Femur (tissue), 1 donor: ENCODE measurements at regions not wholly inside any gene's neighbourhood (a gene's known extent, or its start where the extent isn't known, plus 50 kb on each side); places are given as distances from the start of the nearest gene placed in this dataset.

Source experiments
- DNase-seq: peaks from one replicate; pipeline ENCODE4 v3.0.0-alpha.2; 2017

DNA sequence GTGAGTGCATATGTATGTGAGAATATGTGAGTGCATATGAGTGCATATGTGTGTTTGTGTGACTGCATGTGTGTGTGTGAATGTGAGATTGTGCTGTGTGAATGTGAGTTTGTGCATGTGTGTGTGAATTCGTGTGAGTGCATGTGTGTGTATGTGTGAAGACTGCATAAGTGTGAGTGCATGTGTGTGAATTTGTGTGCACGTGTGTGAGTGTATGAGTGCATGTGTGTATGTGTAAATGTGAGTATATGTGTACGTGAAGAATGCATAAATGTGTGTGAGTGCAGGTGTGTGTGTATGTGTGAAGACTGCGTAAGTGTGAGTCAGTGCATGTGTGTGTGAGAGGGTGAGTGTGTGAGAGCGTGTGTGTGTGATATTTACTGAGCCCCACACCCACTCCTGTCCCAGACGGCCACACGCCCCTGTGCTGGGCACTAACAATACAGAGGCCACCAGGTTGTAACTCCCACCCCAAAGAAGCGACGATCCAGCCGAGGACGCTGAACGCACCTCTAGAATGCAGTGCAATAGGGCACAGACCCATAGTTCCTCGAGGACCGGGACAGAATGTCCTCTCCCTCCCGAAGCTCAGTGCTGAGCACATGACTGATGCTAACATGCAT lies 97.8 kb downstream of the C16orf95 start:
- no peak for DNase-seq

- DNase-seq: no peak
Observed at GRCh38 chr16:87221633-87222032, 95.6 kb downstream of the C16orf95 start.

DNA sequence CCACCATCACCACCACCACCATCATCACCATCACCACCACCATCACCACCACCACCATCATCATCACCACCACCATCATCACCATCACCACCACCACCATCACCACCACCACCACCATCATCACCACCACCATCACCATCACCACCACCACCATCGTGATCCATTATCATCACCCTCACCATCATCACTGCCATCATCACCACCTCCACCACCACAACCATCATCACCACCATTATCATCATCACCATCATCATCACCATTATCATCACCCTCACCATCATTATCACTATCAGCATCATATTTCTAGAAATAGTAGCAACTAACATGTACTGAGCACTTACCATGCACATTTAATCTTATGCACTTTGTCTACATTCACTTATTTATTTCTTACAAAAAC lies 94.9 kb downstream of the C16orf95 start:
- no peak for DNase-seq

DNA sequence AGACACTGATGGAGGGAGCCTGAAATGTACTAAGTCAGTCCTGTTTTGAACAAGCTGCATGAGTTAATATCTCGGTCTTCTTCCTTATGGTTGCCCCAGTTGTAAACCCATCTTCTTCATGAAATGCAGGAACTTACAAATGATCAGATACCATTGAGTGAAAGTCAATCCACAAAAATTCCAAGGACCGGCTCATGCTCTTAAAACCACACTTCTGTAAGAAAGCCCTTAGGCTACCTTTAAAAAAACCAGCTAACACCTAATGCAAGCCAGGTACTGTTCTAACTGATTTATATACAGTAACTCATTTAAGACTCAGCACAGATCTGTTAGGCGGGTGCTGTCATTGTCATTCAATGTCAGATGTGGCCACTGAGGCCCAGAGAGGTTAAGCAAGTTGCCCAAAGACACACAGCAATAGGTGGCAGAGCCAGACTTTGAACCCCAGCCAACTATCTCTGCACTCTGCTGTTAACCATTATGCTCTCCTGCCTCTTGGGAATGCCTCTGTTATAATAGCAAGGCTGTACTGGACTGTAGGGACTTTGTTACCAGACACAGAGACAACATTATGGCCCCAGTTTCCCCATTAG lies 93.4 kb downstream of the C16orf95 start:
- DNase-seq: no peak

- no peak for DNase-seq
Observed at GRCh38 chr16:87226926-87227295, 90.3 kb downstream of the C16orf95 start.

GRCh38 chr16:87227296-87227951 lies 89.8 kb downstream of the C16orf95 start:
- DNase-seq: peak; percentile 76

DNA sequence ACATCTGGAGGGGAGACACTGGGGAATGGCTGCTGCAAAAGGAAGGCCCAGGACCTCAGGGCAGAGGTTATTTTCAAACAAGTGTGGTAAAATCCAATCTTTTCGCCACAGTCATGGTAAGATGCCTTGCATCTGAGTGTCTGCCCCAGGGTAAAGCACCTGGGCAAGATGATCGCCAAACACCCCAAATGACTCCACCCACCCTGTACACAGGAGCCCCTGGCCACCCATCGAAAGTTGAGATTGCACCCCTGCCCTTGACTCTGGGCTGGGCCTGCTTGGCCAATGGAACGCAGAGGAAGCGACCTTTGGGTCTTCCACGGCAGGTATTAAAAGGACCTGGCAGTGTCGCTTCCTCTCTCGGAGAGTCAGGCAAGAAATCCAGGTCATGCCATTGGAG lies 88.8 kb downstream of the C16orf95 start:
- no peak for DNase-seq

- no peak for DNase-seq
Observed at GRCh38 chr16:87229230-87230188, 87.7 kb downstream of the C16orf95 start.

GRCh38 chr16:87230571-87230970 lies 86.6 kb downstream of the C16orf95 start:
- no peak for DNase-seq

GRCh38 chr16:87231295-87231694 lies 85.9 kb downstream of the C16orf95 start:
- no peak for DNase-seq

- no peak for DNase-seq
Observed at GRCh38 chr16:87231911-87232310, 85.3 kb downstream of the C16orf95 start.

- DNase-seq: no peak
Observed at GRCh38 chr16:87233928-87234327, 83.3 kb downstream of the C16orf95 start.

DNA sequence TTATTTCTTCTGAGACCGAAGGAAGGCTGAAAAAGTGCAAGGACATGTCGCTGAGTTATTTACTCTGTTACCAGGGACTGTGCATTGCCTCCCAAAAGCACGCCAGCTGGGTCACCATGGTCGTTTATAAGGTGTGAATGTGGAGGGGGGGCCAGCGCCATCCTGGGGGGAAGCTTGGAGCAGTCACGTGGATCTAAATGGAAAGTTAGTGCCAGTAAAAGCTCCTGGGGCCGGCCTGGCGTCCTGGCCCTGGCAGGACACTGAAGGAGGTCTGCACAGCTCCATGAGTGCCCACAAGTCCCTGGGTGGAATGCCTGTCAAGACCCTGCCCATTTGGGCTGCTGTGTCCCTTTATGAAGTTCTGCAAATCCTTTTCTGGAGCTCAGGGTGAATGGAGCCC lies 82.6 kb downstream of the C16orf95 start:
- DNase-seq: no peak

- DNase-seq: peak; percentile 46
Observed at GRCh38 chr16:87235810-87236515, 81.2 kb downstream of the C16orf95 start.

DNA sequence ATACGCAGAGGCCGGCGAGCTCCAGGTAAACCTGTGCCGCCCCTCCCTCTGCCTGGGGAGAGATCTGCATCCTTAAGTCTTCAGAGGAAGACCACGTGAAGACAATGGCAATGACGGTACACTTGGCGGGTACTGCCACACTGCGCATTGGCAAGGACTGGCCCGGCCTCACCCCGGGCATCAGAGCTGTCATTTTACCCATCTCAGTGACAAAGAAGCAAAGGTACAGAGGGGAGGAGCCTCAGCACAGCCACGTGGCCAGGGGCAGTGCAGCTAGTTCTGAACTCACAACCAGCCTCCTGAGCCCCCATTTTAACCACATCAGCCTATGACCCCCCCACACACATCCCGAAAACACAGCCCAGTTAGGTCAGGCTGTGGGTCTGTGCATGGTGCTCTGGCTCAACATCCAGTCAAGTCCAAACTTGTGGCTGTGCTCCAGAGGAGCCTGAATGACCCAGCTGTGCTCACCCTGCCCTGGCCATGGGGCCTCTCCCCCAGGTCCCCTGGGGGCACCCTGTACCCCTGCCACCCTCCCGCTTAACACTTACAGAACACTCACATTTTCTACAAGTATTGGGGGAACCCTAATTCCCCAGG lies 80.6 kb downstream of the C16orf95 start:
- DNase-seq: no peak

DNA sequence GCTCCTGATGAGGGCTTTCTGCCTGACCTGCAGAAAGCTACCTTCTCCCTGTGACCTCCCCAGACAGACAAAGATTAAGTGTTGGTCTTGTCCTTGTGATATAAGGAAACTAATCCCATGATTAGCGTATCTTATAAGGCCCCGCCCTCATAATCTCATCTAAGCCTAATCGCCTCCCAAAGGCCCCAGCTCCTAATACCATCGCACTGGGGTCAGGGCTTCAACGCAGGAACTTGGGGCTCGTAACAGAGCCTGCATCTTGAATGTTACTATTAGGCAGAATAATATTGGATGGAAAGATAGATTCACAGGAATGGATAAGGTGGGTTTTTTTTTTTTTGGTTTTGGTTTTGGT lies 78.9 kb downstream of the C16orf95 start:
- no peak for DNase-seq

GRCh38 chr16:87239545-87239944 lies 77.6 kb downstream of the C16orf95 start:
- no peak for DNase-seq

DNA sequence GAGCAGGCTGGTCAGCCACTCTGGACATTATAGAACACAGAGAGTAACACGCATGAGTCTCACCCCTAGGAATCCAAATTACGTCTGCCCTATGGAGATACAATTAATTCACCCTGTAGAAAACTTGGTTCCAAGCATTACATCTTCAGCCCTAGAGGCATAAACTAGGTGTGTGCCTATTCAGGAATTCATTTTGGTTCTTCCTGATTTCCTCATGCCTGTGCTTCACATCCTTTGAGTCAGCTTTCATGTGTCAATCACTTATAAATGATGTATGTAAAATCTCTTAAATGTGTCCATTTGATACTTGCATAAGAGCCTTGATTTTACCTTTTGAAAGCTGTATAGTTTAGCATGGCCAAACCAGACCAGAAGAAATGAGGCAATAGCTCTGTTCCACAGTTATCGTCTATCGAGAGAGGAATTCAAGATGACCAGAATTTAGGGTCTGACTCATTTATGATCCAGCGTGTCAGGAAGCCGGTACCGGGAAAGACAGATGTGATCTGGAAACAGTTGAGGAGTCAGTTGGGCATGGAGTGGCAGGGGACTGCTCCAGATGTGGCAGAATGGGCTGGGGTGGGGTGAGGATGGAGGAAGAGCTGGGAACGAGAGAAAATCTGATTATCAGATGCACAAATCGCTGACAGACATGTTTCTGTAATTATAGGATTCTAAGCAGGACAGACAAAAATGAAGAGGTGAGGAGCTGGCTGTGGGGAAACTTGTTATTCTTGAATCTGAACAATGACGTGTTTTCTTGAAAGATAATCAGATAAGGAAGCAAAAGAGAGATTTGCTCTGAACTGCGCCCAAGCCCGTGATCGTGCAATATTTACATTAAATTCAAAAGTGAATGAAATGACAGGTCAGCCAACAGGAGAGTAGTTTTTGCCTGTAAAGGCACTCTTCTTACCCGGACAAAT lies 76.7 kb downstream of the C16orf95 start:
- DNase-seq: no peak

DNA sequence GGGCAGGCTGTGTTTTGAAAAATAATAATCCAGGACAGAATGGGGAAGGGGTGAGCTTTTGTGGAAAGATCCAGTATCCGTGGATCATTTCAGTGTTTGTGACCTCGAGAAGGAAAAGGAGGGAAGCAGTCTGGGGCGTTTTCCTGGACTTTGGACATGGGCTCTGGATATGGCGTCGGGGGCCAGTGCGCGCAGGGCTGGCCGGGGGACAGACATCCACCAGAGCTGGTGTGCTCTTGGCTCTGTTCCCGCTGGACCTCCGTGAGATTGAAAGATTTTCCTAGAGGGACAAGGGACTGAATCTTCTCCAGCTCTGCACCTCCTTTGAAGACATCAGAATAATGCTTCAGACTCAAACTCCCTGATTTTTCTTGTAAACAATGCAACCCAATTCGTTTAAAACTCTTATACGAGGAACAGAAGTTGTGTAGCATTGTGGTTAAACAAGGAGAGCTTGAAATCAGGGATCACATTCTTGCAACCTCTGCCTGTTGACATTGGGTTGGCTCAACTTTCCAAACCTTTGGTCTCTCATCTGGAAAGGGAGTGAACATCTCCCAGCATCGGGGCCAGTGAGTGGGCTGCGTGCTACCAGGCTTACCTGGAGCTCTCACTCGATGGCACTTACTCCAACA lies 75.9 kb downstream of the C16orf95 start:
- no peak for DNase-seq

DNA sequence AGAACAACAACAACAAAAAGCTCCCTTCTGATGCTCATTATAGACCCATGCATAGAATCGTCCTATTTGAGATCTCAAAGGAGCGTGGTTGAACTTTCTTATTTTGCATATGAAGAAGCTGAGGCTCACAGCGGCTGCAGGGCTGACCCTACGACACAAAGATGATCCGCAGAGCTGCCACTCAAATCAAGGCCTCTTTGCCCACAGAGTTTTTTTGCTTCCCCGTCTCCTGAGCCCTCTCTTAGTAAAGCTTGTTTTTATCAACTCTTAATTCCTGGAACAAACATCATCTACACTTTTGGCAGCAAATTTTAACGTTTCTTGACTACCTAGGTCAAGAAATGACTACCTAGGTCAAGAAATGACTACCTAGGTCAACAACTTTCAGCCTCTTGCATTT lies 73.7 kb downstream of the C16orf95 start:
- no peak for DNase-seq
